ENCODE measurements at regions not wholly inside any gene's neighbourhood (a gene's known extent, or its start where the extent isn't known, plus 50 kb on each side); places are given as distances from the start of the nearest gene placed in this dataset.

- DNase-seq (ENCODE audit: low spot score), result no peak
Measured at GRCh38 chr10:10941127-10941730, 76.4 kb upstream of the CELF2 start.

- DNase-seq (ENCODE audit: low spot score), result no peak
Measured at GRCh38 chr10:10942441-10942840, 75.2 kb upstream of the CELF2 start.

- no peak for DNase-seq (ENCODE audit: low spot score)
Measured at GRCh38 chr10:10946081-10946480, 71.6 kb upstream of the CELF2 start.

DNA sequence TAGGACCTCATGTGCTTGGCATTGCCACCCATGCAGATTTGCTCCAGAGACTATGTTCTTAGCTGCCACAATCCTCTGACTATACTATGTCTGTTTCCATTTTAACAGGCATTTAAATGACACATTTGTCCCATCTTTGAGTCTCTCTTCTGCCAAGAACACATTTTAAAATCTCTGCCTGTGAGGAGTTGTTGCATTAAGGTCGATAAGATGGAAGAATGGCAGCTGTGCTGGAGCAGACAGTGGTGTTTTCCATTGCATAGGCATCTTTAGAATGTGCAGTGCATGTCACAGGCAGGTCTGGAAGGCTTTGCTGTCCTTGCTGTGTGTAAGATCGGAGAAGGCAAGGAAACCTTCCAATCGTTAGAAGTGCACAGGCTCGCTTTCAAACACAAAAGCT, 70.9 kb upstream of the CELF2 start:
- no peak for DNase-seq (ENCODE audit: low spot score)

DNA sequence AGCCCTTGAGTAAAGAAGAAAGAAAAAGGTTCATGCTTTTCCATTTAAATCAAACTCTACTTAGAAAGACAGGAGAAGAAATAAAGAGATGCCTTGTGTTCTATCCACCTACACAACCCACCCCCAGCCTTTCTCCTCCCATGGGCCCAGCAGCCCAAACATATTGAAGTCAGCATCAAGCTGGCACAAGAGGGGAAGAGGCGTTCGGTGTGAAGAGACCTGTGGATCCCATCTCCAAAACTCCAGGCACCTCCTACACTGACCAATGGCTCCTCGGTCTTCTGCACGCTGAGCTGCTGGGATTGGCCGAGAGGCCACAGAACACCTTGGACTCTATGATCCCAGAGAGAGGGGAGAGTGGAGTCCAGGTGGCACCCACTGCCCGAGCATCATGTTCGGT, 66.0 kb upstream of the CELF2 start:
- no peak for DNase-seq (ENCODE audit: low spot score)

- no peak for DNase-seq (ENCODE audit: low spot score)
Measured at GRCh38 chr10:10952800-10953199, 64.9 kb upstream of the CELF2 start.

DNA sequence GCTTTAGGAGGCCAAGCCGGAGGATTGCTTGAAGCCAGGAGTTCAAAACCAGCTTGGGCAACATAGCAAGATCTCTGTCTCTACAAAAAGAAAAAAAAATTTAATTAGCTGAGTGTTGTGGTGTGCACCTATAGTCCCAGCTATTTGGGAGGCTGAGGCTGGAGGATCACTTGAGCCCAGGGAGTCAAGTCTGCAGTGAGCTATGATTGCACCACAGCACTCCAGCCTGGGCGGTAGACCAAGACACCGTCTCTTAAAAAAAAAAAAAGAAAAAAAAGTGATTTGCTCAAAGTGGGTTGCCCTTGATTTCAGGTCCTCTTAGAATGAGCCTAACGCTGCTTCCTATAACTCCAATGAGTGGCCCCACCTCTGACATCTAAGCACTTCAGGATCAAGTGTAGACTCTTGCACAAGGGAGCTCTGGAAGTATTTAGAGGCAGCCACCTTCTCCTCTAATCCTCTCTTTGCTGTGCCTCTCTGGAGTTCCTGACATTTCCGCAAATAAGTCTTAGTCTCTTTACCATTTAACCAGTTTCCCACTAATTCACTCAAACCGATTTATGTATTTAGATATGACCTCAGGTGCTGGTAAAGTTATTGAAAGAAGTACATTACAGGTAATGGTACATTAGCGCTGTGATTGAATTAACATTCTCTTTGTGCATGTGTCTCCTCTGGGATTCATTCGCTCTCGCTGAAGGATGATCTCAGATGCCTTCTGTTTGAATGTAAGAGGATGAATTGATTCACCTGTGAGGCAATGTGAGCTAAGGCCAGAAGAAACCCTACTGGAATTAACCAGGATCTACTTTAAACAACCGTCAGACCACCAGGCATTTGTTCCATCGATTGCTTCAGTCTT, 60.8 kb upstream of the CELF2 start:
- DNase-seq (ENCODE audit: low spot score), result no peak

DNA sequence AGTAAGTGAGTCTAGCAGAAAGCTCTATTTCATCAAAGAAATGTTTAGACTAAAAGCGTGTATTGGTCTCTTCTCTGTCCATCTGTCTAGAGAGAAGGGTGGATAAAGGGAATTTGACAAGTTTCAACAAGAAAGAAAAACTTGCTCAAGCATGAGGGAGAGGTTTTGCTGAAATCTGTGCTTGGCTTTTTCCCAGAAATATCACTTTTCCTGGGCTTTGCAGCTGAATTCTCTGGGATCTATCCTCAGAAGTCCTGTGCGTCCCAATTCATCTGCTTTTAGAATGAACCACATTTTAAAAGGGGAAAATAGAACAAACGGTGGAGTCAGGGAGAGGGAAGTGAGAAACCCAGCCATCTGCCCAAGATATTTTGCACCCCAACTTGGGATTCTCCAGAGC, 59.6 kb upstream of the CELF2 start:
- no peak for DNase-seq (ENCODE audit: low spot score)

GRCh38 chr10:10959666-10960065, 58.0 kb upstream of the CELF2 start:
- no peak for DNase-seq (ENCODE audit: low spot score)

DNA sequence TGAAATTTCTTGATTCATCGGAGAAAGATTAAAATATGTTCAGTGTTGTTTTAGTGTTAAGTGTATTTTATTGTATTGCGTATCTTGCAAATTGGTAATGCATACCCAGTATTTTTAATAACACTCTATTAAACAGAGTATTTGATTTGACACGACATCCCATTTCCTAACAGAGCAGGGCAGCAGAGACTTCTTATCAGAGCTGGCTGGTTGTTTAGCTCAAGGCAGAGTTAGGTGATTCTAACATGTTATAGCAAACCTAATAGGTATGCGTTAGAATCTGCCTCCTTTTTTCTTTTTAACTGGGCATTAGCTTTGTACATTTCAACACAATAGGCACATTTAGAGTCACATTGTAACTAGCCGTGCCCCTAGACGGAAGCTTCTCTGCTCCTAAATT, 57.1 kb upstream of the CELF2 start:
- DNase-seq (ENCODE audit: low spot score), result no peak

- DNase-seq (ENCODE audit: low spot score), result no peak
Measured at GRCh38 chr10:10961072-10961471, 56.6 kb upstream of the CELF2 start.

- no peak for DNase-seq (ENCODE audit: low spot score)
Measured at GRCh38 chr10:10967029-10967428, 50.6 kb upstream of the CELF2 start.

GRCh38 chr10:10967581-10968256, 50.0 kb upstream of the CELF2 start:
- no peak for DNase-seq (ENCODE audit: low spot score)

Measured in H4 (cell line).